HG02852 (cell line): ENCODE measurements at regions not wholly inside any gene's neighbourhood (a gene's known extent, or its start where the extent isn't known, plus 50 kb on each side); places are given as distances from the start of the nearest gene placed in this dataset.
"Not testable (repeated sequence)": the region's sequence is repeated elsewhere in the genome, so short reads cannot be mapped to it uniquely, and the experiment has no call there.

Experiments used
- ATAC-seq: cut with Tn5 transposase; IDR thresholded peaks from one replicate; pipeline ENCODE4 v1.9.1; 2021; ENCODE audit warnings: mild to moderate bottlenecking, moderate library complexity; ENCODE audit not compliant: unreplicated experiment

DNA sequence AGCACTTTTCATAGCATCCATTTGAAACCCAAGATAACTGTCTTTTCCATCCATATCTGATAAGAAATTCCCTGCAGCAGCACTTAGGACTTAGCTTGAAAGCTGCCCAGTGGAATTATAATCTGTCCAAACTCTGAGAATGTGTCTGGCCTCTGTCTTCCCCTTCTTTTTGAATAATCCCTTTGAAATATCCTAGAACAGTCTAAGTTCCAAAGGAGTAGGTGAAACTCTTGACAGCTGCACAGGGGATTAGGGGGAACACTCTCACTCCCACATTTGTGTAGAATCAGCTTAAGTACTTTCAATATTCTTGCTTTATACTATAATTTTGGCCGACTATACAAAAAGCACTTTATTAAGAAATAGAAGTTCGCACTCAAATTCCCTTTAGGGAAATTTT, 157.7 kb downstream of the PAPSS1 start:
- no peak for ATAC-seq

DNA sequence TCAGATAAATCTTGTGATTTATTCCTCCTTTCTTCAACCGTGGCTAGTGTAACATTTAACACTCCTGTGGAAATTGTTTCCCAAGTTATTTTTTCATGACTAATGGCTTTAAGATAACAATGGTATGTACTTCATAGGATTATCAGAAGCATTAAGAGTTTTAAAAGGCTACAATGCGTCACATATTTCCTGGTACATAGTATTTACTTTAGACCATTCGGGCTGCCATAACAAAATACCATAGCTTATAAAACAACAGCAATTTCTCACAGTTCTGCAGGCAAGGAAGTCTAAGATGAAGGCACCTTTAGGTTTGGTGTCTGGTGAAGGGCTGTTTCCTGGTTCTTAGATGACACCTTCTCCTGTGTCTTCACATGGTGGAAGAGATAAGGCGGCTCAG, 158.6 kb downstream of the PAPSS1 start:
- ATAC-seq = no peak

DNA sequence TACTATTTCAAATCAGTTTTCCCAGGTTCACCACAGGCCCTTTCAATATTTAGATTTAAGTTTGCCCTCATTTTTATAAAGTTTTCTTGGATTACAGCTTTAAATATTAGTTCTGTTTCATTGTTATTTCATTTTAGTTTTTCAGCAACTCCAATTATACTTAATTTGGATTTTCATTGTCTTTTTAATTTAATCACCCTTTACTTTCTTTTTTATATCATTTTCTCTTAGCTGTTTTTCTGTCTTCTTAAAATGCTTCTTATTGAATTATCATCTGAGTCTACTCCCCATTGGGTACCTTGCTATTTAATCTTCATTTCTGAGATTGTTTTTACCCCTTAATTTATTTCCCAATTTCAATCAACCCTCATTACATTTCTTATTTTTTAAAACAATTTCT, 160.4 kb downstream of the PAPSS1 start:
- ATAC-seq = no peak

DNA sequence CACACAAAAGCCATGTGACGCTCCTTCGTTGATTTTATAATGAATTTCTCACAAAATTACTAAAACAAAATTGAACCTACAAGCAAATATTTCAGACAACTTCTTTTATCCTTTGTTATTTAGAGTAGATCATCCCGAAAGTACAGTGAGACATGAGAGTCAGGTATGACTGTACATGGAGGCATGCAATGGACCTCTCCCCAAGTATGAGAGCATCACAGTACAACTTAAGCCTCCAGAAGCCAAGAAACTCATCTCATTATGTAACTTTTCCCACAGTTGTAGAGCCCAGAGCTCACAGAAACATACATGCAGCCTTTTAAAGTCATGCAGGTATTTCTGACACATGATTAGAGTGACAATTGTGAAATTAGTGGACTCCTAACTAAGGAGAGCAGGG, 167.7 kb downstream of the PAPSS1 start:
- ATAC-seq = no peak

- ATAC-seq = no peak
Observed at GRCh38 chr4:107548211-107548905, 171.7 kb downstream of the PAPSS1 start.

GRCh38 chr4:107546638-107547037, 173.4 kb downstream of the PAPSS1 start:
- ATAC-seq = no peak

- no peak for ATAC-seq
Observed at GRCh38 chr4:107541511-107541910, 178.5 kb downstream of the PAPSS1 start.

DNA sequence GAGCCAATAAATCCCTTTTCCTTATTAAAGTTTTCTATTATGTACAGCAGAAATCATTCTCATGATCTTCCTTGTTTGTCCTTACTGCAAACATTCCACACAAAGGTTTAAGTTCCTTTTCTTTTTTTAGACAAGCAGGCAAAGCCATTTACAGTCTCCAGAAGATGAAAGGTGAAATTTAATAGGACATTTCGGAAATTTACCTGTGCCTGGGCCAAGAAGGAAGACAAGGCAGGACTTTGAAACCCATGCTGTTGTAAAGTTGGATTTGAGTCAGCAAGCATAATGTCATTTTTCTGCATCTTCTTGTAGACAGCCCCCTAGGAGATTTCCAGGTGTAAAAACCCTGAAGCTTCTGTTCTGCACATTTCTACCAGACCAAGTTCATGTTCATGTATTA, 188.1 kb downstream of the PAPSS1 start:
- no peak for ATAC-seq

- ATAC-seq = no peak
Observed at GRCh38 chr4:107520368-107520767, 199.7 kb downstream of the PAPSS1 start.

- ATAC-seq = no peak
Observed at GRCh38 chr4:107519053-107519452, 201.0 kb downstream of the PAPSS1 start.

DNA sequence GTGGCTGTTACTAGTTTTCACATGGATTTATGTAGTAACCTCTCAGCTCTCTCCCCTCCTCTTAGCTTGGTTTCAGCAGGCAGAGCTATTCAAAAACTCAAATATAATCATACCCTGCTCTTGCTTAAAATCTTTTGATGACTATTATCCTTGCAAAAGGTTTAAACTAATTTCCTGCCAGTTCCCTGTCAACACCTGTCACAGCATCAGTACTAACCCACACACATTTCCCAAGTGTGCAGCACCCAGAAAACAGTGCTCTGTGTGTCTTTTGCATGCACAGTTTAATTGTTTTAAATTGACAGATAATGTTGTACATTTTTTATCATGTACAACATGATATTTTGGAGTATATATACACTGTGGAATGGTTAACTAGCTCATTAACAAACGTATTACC, 202.0 kb downstream of the PAPSS1 start:
- no peak for ATAC-seq

GRCh38 chr4:107512549-107512948, 207.5 kb downstream of the PAPSS1 start:
- no peak for ATAC-seq

DNA sequence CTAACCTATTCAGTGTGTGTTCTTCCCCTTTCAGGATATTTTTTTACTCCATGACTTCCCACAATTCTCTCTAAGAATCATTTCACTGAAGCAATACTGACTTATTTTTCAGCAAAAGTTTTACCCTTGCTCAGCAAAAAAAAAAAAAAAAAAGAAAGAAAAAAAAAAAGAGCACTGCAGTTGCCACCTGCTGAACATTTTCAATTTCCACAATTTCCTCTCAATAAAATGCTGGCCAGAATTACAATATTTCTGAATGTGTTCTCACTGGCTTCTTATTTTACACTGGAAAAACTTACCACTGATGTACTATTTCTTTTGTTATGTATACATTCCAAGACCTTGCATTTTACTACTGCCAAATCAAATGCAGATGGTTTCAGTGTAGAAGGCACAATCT, 210.4 kb downstream of the PAPSS1 start:
- no peak for ATAC-seq

- no peak for ATAC-seq
Observed at GRCh38 chr4:107500551-107500950, 219.5 kb downstream of the PAPSS1 start.

- peak; percentile 65 for ATAC-seq
Observed at GRCh38 chr4:107497054-107497453, 223.0 kb downstream of the PAPSS1 start.

GRCh38 chr4:107492566-107492965, 227.5 kb downstream of the PAPSS1 start:
- ATAC-seq = no peak

GRCh38 chr4:107490116-107490515, 229.9 kb downstream of the PAPSS1 start:
- no peak for ATAC-seq

DNA sequence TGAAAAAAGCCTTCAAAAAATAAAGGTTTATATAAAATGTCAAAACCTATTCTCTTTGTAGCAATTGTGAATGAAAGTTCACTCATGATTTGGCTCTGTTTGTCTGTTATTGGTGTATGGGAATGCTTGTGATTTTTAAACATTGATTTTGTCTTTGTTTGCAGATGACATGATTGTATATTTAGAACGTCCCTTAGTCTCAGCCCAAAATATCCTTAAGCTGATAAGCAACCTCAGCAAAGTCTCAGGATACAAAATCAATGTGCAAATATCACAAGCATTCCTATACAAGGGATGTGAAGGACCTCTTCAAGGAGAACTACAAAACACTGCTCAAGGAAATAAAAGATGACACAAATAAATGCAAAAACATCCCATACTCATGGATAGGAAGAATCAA, 236.4 kb downstream of the PAPSS1 start:
- ATAC-seq = not testable (repeated sequence)

- ATAC-seq = no peak
Observed at GRCh38 chr4:107482546-107482945, 237.5 kb downstream of the PAPSS1 start.

GRCh38 chr4:107478327-107478980, 241.6 kb downstream of the PAPSS1 start:
- ATAC-seq = no peak

GRCh38 chr4:107473126-107473525, 246.9 kb downstream of the PAPSS1 start:
- ATAC-seq = no peak

DNA sequence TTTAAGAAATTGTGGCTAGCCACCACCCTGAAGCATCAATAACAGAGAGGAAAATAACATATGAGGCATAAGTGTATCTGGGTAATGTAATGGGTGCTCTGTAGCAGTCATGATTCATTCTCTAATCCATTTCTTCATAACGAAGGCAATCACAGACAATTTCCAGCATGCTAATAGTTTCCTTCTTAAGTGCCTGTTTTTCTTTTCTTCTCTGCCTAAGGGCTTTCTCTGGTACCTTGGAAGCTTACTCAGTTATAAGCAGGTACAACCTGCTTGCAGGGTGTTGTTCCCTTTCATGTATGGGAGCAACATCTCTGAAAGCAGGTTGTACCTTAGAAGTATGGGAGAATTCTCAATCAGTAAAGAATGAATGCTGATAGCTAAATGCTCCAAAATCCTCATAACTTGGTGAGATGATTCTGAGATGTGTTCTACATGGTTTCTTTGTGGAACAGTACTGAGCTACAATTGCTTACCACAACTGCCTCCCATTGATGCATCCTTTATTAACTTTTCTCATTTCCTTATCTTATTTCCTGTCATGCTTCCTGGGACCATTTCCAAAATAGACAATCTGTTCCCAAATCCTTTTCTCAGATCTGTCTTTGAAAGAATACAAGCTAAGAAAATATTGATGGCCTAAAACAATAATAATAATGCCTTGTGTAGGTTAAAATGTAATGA, 247.6 kb downstream of the PAPSS1 start:
- ATAC-seq = no peak
